ENCODE measurements at regions not wholly inside any gene's neighbourhood (a gene's known extent, or its start where the extent isn't known, plus 50 kb on each side); places are given as distances from the start of the nearest gene placed in this dataset.

DNA sequence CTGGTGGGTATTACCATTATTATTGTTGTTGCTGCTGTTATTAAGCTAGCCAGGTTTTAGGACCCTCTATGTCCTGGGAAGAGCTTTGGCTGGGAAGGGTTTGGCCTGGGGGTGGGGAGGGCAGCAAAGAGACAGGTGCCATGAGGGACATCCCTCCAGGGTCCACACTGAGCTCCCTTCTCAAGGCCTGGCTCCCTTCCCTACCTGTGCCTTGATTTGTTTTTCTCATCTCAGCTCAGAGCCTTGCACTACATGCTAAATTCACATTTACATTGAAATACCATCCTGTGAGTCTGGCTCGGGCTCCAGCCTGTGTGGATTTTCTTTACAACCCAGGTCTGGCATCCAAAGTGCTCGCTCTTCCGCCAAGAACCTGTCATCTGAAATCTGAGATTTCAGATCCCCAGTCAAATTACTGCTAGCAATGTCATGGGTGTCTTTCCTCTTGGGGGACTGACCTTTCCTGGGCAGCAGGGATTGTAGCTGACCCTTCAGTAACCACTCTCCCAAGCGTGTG, 536.3 kb downstream of the PTPRU start:
- TF ChIP-seq, protein P1, sequence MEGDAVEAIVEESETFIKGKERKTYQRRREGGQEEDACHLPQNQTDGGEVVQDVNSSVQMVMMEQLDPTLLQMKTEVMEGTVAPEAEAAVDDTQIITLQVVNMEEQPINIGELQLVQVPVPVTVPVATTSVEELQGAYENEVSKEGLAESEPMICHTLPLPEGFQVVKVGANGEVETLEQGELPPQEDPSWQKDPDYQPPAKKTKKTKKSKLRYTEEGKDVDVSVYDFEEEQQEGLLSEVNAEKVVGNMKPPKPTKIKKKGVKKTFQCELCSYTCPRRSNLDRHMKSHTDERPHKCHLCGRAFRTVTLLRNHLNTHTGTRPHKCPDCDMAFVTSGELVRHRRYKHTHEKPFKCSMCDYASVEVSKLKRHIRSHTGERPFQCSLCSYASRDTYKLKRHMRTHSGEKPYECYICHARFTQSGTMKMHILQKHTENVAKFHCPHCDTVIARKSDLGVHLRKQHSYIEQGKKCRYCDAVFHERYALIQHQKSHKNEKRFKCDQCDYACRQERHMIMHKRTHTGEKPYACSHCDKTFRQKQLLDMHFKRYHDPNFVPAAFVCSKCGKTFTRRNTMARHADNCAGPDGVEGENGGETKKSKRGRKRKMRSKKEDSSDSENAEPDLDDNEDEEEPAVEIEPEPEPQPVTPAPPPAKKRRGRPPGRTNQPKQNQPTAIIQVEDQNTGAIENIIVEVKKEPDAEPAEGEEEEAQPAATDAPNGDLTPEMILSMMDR (IDR thresholded peaks at IDR 0.05; ENCODE audit: low read depth, low read length, missing control alignments), result no peak
- no peak for DNase-seq (ENCODE audit: low read depth)
- H3K4me3 ChIP-seq (ENCODE audit: low read depth, low read length), result no peak overlapping the region

DNA sequence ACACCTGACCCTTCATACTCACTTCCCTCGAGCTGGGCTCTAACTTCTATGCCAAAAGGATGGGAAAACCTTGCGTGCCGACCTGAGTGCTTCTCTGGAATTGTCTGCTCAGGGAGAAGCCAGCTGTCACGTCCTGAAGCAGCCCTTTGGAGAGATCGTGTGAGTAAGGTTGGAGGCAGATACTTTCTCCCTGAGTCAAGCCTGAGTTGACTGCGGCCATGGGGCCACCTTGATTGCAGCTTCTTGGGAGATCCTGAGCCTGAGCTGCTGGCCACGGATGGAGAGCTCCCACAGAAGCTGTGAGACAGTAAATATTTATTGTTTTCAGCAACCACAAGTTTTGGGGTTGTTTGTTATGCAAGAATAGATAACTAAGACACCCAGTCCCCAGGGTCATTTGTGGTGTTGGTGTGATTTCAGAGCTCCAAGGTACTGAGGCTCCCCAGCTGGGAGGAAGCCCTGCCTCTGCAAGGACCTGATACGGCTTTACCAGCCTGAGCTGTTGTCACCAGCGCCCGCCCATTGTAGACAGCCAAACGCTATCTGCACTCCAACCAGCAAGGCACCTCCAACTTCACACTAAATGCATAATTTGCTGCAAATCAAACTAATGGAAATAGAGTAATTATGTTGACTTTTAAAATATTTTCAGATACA, 531.6 kb downstream of the PTPRU start:
- H3K4me3 ChIP-seq (ENCODE audit: low read depth, low read length), result no peak overlapping the region
- TF ChIP-seq, protein P1 (IDR thresholded peaks at IDR 0.05; ENCODE audit: low read depth, low read length, missing control alignments), result no peak
- no peak for DNase-seq (ENCODE audit: low read depth)

DNA sequence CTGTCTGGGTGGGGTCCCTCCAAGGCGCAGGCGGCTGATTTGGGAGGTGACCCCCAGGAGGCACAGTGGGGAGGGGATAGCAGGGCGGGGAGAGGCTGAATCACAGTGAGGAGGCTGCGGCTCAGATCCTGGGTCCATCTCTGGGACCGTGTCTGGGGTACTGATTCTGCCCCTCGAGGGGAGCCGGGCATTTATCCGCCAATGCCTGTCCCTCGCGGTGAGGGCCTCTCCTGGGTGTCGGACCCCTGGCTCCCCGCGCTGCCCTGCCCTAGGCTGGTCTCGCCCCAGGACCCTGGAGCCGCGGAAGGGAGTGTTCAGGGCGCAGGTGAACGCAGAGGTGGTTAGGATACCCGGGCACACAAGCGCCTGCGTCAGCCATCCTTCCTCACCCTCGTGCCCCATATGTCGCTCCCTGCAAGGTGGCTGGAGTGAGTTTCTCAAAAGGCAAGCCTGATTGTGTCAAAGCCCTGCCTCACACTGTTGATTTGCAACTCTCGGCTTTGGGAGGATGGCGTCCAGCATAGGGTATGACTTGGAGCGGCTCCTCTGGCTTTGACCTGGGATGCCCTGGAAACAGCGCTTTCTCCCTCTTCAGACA, 530.9 kb downstream of the PTPRU start:
- DNase-seq (ENCODE audit: low read depth), result no peak
- TF ChIP-seq, protein P1 (IDR thresholded peaks at IDR 0.05; ENCODE audit: low read depth, low read length, missing control alignments), result no peak
- H3K4me3 ChIP-seq (ENCODE audit: low read depth, low read length), result no peak overlapping the region

DNA sequence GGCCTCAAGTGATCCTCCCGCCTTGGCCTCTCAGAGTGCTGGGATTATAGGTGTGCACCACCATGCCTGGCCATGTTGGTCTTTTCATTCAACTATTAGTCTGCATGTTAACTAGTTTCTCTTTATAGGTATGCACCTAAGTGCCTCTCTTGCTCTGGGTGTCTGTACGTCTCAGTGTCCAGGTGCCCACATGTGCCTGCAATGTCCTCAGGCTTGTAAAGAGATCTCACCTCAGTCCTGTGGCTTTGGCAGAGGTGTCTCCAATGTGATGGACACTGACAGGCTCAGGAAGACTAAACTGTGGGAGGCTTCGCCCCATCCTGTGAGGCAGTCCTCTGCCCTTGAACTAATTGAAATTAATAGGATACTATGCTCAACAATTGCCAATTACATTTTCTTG, 526.3 kb downstream of the PTPRU start:
- no peak for DNase-seq (ENCODE audit: low read depth)
- H3K4me3 ChIP-seq (ENCODE audit: low read depth, low read length), result no peak overlapping the region
- TF ChIP-seq, protein P1 (IDR thresholded peaks at IDR 0.05; ENCODE audit: low read depth, low read length, missing control alignments), result no peak

DNA sequence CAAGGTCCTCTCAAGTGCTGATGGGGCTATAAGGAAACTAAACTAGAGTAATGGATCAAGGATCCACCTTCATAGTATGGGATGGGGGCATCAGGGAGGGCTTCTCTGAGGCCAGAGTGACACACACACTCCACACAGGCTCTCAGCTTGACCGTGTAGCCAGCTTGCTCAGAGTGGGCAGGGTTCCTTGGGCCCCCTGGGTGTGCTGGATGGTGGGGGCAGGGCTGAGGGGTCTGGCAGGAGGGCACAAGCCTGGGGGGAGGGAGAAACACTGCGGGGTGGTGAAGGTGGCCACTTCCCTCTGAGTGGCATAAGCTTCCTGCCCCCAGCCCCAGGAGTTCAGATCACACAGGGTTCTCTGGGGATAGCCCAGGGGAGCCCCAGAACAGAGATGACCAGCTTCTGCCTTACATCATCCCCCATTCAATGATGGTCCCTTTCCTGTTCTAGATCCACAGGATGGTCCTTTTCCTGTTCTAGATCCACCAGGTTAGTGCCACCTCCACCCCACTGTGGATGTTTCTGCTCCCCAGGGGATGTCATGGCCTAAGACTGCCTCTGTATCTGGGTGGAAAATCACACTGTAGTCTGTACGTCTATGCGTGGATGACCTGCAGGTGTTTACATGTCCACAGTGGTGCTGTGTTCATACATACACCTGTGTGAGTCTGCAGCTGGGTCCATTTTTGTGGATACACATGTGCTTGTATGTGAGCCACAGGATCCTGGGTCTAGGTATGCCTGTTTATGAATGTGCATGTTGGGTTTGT, 525.0 kb downstream of the PTPRU start:
- DNase-seq (ENCODE audit: low read depth), result no peak
- TF ChIP-seq, protein P1 (IDR thresholded peaks at IDR 0.05; ENCODE audit: low read depth, low read length, missing control alignments), result no peak
- H3K4me3 ChIP-seq (ENCODE audit: low read depth, low read length), result no peak overlapping the region

DNA sequence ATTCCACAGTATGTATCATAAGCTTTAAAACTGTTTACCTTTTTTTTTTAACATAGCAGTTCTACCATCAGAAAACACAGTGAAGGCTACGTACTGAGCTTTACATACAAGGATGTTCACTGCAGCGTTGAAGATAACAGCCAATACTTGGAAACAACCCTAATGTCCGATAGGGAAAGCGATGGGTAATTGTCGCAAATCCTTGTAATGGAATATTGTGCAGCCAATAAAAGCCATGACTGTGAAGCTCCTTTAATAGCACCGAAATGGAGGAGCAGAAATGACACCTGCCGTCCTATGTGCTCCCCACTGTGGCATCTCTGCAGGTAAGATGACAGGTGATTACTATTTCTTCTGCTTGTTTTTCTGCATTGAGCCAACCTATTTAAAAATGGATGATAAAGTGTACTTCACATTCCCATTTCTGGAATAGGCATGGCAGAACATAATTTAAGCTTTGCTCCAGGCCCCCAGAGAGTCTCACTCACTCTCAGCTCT, 523.8 kb downstream of the PTPRU start:
- TF ChIP-seq, protein P1 (IDR thresholded peaks at IDR 0.05; ENCODE audit: low read depth, low read length, missing control alignments), result no peak
- no peak overlapping the region for H3K4me3 ChIP-seq (ENCODE audit: low read depth, low read length)
- no peak for DNase-seq (ENCODE audit: low read depth)
